Parathyroid adenoma (tissue), 2 donors: ENCODE measurements at regions not wholly inside any gene's neighbourhood (a gene's known extent, or its start where the extent isn't known, plus 50 kb on each side); places are given as distances from the start of the nearest gene placed in this dataset.
"Not testable (repeated sequence)": the region's sequence is repeated elsewhere in the genome, so short reads cannot be mapped to it uniquely, and the experiment has no call there.

Source experiments
- H2AFZ ChIP-seq: fragments of 300-600 bp; sonication (generic); one replicate; pipeline ENCODE4 v1.7.0; 2017; ENCODE audit warnings: antibody characterized with exemption, mild to moderate bottlenecking
- H3K27ac ChIP-seq: fragments of 300-600 bp; sonication (generic); one replicate; pipeline ENCODE4 v1.7.0; 2017
- H3K27me3 ChIP-seq: fragments of 300-600 bp; sonication (generic); one replicate; pipeline ENCODE4 v1.7.0; 2017; ENCODE audit warnings: low read length; ENCODE audit not compliant: control insufficient read depth, insufficient read depth
- H3K36me3 ChIP-seq: fragments of 300-600 bp; sonication (generic); one replicate; pipeline ENCODE4 v1.7.0; 2017; ENCODE audit warnings: low read length; ENCODE audit not compliant: control insufficient read depth, insufficient read depth
- H3K4me1 ChIP-seq: fragments of 300-600 bp; sonication (generic); one replicate; pipeline ENCODE4 v1.7.0; 2017; ENCODE audit warnings: control low read depth
- H3K4me2 ChIP-seq: fragments of 300-600 bp; sonication (generic); one replicate; pipeline ENCODE4 v1.7.0; 2017; ENCODE audit warnings: low read length
- H3K4me3 ChIP-seq: fragments of 300-600 bp; sonication (generic); one replicate; pipeline ENCODE4 v1.7.0; 2017; ENCODE audit warnings: low read depth, low read length
- H3K79me2 ChIP-seq: fragments of 300-600 bp; sonication (generic); one replicate; pipeline ENCODE4 v1.7.0; 2017; ENCODE audit warnings: control low read depth
- H3K9ac ChIP-seq: fragments of 300-600 bp; sonication (generic); one replicate; pipeline ENCODE4 v1.7.0; 2017; ENCODE audit warnings: mild to moderate bottlenecking
- H3K9me3 ChIP-seq: fragments of 300-600 bp; sonication (generic); one replicate; pipeline ENCODE4 v1.7.0; 2017; ENCODE audit warnings: low read length; ENCODE audit not compliant: control insufficient read depth
- TF ChIP-seq, protein P1 (sequence below): fragments of 300-600 bp; sonication (generic); IDR thresholded peaks from one replicate; pipeline ENCODE4 v1.7.0; 2017; ENCODE audit warnings: antibody characterized with exemption, mild to moderate bottlenecking
- donor health status: primary hyperparathyroidism.

DNA sequence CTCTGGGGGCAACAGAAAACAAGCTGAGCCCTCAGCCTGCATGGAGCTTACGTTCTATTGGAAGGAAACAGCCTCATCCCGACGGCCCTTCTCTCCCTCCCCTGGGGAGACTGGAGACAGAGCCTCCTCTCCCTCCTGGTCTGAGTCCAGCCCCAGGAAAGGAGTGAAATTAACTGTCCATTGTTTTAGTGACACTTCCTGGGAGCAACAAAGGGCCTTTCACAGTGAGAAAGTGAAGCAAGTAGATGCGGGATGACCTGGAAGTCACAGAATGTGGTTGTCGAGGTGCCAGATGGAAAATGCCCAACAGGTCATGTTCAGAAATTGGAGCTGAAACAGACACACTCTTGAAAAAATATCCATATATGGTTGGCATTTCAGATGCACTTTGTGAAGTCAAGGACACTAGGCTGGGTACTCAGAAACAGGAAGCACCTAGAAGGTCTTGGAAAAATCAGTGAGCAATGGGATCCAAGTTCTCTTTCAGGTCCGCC, 77.8 kb downstream of the TFAP2C start:
- H2AFZ ChIP-seq = no peak overlapping the region
- H3K9me3 ChIP-seq = no peaks in the 10 kb centered on the region
- no peaks in the 10 kb centered on the region for H3K79me2 ChIP-seq
- no peak overlapping the region for H3K4me3 ChIP-seq
- H3K27me3 ChIP-seq = no peaks in the 10 kb centered on the region
- H3K9ac ChIP-seq = no peak overlapping the region
- H3K4me1 ChIP-seq = no peaks in the 10 kb centered on the region
- H3K27ac ChIP-seq = no peak overlapping the region
- no peaks in the 10 kb centered on the region for H3K36me3 ChIP-seq
- no peak overlapping the region for H3K4me2 ChIP-seq
- TF ChIP-seq, protein P1, sequence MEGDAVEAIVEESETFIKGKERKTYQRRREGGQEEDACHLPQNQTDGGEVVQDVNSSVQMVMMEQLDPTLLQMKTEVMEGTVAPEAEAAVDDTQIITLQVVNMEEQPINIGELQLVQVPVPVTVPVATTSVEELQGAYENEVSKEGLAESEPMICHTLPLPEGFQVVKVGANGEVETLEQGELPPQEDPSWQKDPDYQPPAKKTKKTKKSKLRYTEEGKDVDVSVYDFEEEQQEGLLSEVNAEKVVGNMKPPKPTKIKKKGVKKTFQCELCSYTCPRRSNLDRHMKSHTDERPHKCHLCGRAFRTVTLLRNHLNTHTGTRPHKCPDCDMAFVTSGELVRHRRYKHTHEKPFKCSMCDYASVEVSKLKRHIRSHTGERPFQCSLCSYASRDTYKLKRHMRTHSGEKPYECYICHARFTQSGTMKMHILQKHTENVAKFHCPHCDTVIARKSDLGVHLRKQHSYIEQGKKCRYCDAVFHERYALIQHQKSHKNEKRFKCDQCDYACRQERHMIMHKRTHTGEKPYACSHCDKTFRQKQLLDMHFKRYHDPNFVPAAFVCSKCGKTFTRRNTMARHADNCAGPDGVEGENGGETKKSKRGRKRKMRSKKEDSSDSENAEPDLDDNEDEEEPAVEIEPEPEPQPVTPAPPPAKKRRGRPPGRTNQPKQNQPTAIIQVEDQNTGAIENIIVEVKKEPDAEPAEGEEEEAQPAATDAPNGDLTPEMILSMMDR = no peak

DNA sequence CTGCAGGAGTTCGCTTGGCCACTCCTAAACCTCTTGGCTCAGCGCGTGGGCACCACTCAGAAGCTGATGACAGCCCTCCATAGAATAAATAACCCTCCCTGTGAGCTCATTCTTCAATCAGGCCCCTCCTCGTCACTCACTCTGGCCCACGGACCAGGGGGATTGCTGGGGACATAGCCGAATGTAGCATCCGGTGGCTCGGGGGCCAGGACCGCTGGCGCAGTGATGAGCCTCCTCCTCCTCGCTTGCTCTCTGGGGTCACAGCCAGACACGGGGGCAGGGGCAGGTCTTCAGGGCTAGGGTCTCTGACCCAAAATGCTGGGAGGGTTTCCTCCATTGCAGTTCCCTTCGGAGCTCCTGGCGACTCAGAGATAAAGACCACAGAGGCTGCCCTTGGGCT, 79.9 kb downstream of the TFAP2C start:
- H3K27me3 ChIP-seq = no peaks in the 10 kb centered on the region
- H3K9me3 ChIP-seq = no peaks in the 10 kb centered on the region
- H3K4me3 ChIP-seq = no peak overlapping the region
- H3K4me2 ChIP-seq = no peak overlapping the region
- TF ChIP-seq, protein P1 = no peak
- H3K79me2 ChIP-seq = no peaks in the 10 kb centered on the region
- H3K27ac ChIP-seq = no peak overlapping the region
- H2AFZ ChIP-seq = no peak overlapping the region
- H3K9ac ChIP-seq = no peak overlapping the region
- no peaks in the 10 kb centered on the region for H3K4me1 ChIP-seq
- no peaks in the 10 kb centered on the region for H3K36me3 ChIP-seq

DNA sequence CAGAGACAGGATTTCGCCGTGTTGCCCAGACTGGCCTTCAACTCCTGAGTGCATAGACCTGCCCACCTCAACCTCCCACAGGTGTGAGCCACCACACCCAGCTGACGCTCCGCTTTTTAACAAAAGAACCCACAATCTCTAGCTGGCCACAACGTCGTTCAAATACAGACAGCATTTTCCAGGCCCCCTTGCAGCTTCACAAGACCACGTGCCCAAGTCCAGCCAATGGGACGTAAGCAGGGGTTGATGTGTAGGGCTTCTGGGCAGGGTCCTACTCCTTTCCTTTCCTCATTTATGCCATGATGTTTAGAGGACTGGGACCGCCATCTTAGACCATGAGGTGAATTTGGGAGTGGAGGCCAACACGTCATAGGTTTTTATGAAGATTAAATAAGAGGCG, 81.0 kb downstream of the TFAP2C start:
- Histone ChIP-seq H3K9ac (no peak overlapping the region), H3K27ac (no peak overlapping the region), H3K9me3 (no peaks in the 10 kb centered on the region), H2AFZ (no peak overlapping the region), H3K79me2 (no peaks in the 10 kb centered on the region), H3K4me1 (no peaks in the 10 kb centered on the region), H3K27me3 (no peaks in the 10 kb centered on the region), H3K4me2 (no peak overlapping the region), H3K4me3 (no peak overlapping the region), H3K36me3 (no peaks in the 10 kb centered on the region)
- TF ChIP-seq, protein P1 = no peak

DNA sequence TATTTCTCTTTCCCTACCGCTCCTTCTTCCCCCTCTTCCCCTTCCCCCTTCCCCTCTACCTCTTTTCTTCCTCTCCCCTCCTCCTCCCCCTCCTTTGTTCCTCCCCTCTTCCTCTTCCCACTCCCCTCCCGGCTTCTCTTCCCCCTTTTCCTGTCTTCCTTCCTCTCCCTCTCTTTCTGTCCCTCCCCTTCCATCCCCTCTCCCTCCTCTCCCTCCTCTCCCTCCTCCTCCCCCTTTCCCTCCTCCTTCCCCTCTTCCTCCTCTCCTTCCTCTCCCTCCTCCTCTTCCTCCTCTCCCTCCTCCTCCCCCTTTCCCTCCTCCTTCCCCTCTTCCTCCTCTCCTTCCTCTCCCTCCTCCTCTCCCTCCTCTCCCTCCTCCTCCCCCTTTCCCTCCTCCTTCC, 81.5 kb downstream of the TFAP2C start:
- not testable (repeated sequence) for H3K9ac ChIP-seq, H3K27ac ChIP-seq, H3K9me3 ChIP-seq, H3K36me3 ChIP-seq, H3K4me3 ChIP-seq, H3K4me1 ChIP-seq, H3K4me2 ChIP-seq, H2AFZ ChIP-seq, H3K79me2 ChIP-seq, H3K27me3 ChIP-seq

DNA sequence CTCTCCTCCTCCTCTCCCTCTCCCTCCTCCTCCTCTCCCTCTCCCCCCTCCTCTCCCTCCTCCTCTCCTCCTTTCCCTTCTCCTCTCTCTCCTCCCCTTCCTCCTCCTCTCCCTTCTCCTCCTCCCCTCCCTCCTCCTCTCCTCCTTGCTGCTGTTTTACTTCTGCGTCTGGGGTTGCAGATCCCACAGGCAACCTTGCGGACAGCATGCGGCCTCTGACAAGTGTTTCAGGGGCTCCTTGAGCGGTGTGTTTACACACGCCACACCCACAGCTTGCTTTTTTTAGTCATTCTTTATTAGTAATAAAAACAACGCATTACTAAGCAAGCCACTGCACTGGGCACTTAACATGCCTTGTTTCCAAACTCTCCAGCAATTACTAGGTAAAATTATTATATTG, 81.9 kb downstream of the TFAP2C start:
- no peaks in the 10 kb centered on the region for H3K4me1 ChIP-seq
- no peak overlapping the region for H3K4me2 ChIP-seq

More for the DNA sequence above, 81.9 kb downstream of the TFAP2C start:
- TF ChIP-seq, protein P1 = no peak
- Histone ChIP-seq H3K27ac (no peak overlapping the region), H3K79me2 (no peaks in the 10 kb centered on the region), H3K36me3 (no peaks in the 10 kb centered on the region), H3K9ac (no peak overlapping the region), H2AFZ (no peak overlapping the region), H3K27me3 (no peaks in the 10 kb centered on the region), H3K4me3 (no peak overlapping the region), H3K9me3 (no peaks in the 10 kb centered on the region)
